NCI-H510A (cell line): ENCODE measurements at regions not wholly inside any gene's neighbourhood (a gene's known extent, or its start where the extent isn't known, plus 50 kb on each side); places are given as distances from the start of the nearest gene placed in this dataset.
"Not testable (repeated sequence)": the region's sequence is repeated elsewhere in the genome, so short reads cannot be mapped to it uniquely, and the experiment has no call there.

Source experiments
- DNase-seq: peaks from one replicate; lab custom pipeline; 2025; lab: John Stamatoyannopoulos, UW

GRCh38 chr11:64428693-64429092 is 69.7 kb downstream of the RPS6KA4 start:
- DNase-seq, result no peak

- no peak for DNase-seq
These were observed 71.0 kb downstream of the RPS6KA4 start for GRCh38 chr11:64429970-64430369.

- no peak for DNase-seq
These were observed 71.7 kb downstream of the RPS6KA4 start for GRCh38 chr11:64430645-64431044.

GRCh38 chr11:64436000-64436399 is 77.0 kb downstream of the RPS6KA4 start:
- no peak for DNase-seq

- DNase-seq, result no peak
These were observed 78.5 kb downstream of the RPS6KA4 start for GRCh38 chr11:64437426-64437825.

- DNase-seq, result no peak
These were observed 80.2 kb downstream of the RPS6KA4 start for GRCh38 chr11:64438986-64439771.

- DNase-seq, result not testable (repeated sequence)
These were observed 81.0 kb downstream of the RPS6KA4 start for GRCh38 chr11:64439772-64440491.

GRCh38 chr11:64441127-64441526 is 82.2 kb downstream of the RPS6KA4 start:
- DNase-seq, result no peak

GRCh38 chr11:64443001-64443400 is 84.0 kb downstream of the RPS6KA4 start:
- DNase-seq, result no peak

GRCh38 chr11:64444838-64445441 is 86.0 kb downstream of the RPS6KA4 start:
- DNase-seq, result no peak

GRCh38 chr11:64445651-64446050 is 86.7 kb downstream of the RPS6KA4 start:
- no peak for DNase-seq

- no peak for DNase-seq
These were observed 89.1 kb downstream of the RPS6KA4 start for GRCh38 chr11:64447831-64448598.

GRCh38 chr11:64448599-64449380 is 89.8 kb downstream of the RPS6KA4 start:
- DNase-seq, result peak; percentile 20

- DNase-seq, result no peak
These were observed 90.6 kb downstream of the RPS6KA4 start for GRCh38 chr11:64449381-64450167.

- no peak for DNase-seq
These were observed 91.2 kb downstream of the RPS6KA4 start for GRCh38 chr11:64450168-64450560.

GRCh38 chr11:64451856-64452255 is 92.9 kb downstream of the RPS6KA4 start:
- DNase-seq, result no peak

GRCh38 chr11:64453466-64453865 is 94.5 kb downstream of the RPS6KA4 start:
- DNase-seq, result no peak

GRCh38 chr11:64455456-64456261 is 96.7 kb downstream of the RPS6KA4 start:
- DNase-seq, result no peak

- DNase-seq, result no peak
These were observed 97.8 kb downstream of the RPS6KA4 start for GRCh38 chr11:64456509-64457320.
